22Rv1 (cell line): ENCODE measurements at regions not wholly inside any gene's neighbourhood (a gene's known extent, or its start where the extent isn't known, plus 50 kb on each side); places are given as distances from the start of the nearest gene placed in this dataset.

Experiments
- CTCF ChIP-seq: fragments of 450-650 bp; IDR thresholded peaks from 2 replicates; pipeline ENCODE4 v1.5.1; 2017; ENCODE audit warnings: mild to moderate bottlenecking
- ZFX ChIP-seq: fragments of 450-650 bp; IDR thresholded peaks from 2 replicates; pipeline ENCODE4 v1.6.1; 2017; ENCODE audit warnings: antibody characterized with exemption, borderline replicate concordance

- TF ChIP-seq CTCF: no peak
- TF ChIP-seq ZFX: no peak
These were observed 80.1 kb downstream of the RBM43 start for GRCh38 chr2:151181524-151181923.
